ENCODE measurements at regions not wholly inside any gene's neighbourhood (a gene's known extent, or its start where the extent isn't known, plus 50 kb on each side); places are given as distances from the start of the nearest gene placed in this dataset.

DNA sequence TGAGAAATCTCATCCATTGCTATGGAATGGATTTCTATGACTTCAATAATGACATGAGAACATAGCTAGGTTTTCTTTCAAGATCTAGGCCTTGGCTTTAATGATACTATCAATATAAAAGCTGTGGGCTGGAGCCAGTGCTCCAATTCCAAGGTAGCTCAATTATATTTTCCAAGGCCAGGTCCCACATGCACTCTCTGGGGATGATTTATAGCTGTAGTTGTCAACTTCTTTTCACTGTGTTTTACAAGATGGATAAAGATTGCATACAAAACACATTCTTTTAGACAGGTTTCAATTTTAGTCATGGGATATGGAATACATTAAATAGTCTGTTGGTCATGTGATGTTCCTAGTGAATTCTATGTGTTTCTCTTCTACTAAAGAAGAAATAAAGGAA, 156.7 kb downstream of the DCAF12L1 start:
- Histone ChIP-seq H3K4me3 (no peak overlapping the region), H3K27ac (no peak overlapping the region), H3K27me3 (no peaks in the 10 kb centered on the region), H3K4me1 (no peaks in the 10 kb centered on the region), H3K9me3 (no peaks in the 10 kb centered on the region), H3K36me3 (no peaks in the 10 kb centered on the region)
- TF ChIP-seq, protein P1, sequence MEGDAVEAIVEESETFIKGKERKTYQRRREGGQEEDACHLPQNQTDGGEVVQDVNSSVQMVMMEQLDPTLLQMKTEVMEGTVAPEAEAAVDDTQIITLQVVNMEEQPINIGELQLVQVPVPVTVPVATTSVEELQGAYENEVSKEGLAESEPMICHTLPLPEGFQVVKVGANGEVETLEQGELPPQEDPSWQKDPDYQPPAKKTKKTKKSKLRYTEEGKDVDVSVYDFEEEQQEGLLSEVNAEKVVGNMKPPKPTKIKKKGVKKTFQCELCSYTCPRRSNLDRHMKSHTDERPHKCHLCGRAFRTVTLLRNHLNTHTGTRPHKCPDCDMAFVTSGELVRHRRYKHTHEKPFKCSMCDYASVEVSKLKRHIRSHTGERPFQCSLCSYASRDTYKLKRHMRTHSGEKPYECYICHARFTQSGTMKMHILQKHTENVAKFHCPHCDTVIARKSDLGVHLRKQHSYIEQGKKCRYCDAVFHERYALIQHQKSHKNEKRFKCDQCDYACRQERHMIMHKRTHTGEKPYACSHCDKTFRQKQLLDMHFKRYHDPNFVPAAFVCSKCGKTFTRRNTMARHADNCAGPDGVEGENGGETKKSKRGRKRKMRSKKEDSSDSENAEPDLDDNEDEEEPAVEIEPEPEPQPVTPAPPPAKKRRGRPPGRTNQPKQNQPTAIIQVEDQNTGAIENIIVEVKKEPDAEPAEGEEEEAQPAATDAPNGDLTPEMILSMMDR (IDR thresholded peaks at IDR 0.05): no peak
- TF ChIP-seq POLR2AphosphoS5 (IDR thresholded peaks at IDR 0.05): no peak
- TF ChIP-seq POLR2A (IDR thresholded peaks at IDR 0.05): no peak
- no peak for TF ChIP-seq EP300 (IDR thresholded peaks at IDR 0.05)
- DNase-seq (no peak), ATAC-seq (ENCODE audit: low FRiP score in 2 of 2) (no peak)

DNA sequence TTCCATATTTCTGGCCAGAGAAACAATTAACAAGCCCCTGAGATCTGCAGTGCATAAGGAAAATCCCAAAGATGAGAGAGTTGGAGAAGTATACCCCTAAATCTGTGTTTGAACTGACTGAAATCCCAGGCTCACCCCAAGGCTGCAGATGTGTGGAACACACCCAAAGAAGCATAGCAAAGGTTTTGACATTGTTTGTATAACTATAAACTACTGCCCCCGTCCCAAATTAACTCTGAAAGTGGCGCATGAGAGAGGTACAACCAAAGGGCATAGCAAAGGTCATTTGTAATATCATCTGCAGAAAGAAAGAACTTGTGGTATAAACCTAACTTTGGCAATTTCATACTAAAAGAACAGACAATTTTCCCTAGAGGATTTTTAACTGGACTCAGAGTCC, 157.9 kb downstream of the DCAF12L1 start:
- H3K4me1 ChIP-seq: no peaks in the 10 kb centered on the region
- H3K27me3 ChIP-seq: no peaks in the 10 kb centered on the region
- TF ChIP-seq POLR2AphosphoS5 (IDR thresholded peaks at IDR 0.05) (no peak), EP300 (IDR thresholded peaks at IDR 0.05) (no peak), POLR2A (IDR thresholded peaks at IDR 0.05) (no peak)
- TF ChIP-seq, protein P1 (IDR thresholded peaks at IDR 0.05): no peak
- H3K9me3 ChIP-seq: no peaks in the 10 kb centered on the region
- no peak overlapping the region for H3K27ac ChIP-seq
- H3K4me3 ChIP-seq: no peak overlapping the region
- DNase-seq: no peak
- no peak for ATAC-seq (ENCODE audit: low FRiP score in 2 of 2)
- WGBS, 2 donors: 49 to 61% methylated on average over 2 of the region's 2 CpGs
- no peaks in the 10 kb centered on the region for H3K36me3 ChIP-seq

DNA sequence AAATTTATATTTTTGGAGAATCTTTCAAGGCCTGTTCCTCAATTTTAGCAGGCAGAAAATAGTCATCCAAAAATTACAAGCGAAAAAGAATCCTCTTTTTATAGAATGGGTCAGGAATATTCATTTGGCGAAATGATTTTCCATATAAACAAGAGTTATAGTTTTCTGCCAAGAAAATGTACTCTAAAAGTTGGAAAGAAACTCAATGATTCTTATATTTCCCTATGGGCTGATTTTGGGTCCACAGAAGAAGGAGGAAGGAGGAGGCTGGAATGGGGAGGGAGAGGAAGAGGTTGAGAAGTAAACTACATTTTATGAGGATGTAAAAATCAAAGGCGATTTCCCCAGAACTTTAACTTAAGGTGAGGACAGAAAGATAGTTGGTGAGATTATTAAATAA, 159.3 kb downstream of the DCAF12L1 start:
- WGBS, 2 donors: 75 to 78% methylated on average over 3 of the region's 3 CpGs
- TF ChIP-seq EP300 (IDR thresholded peaks at IDR 0.05): no peak
- TF ChIP-seq POLR2AphosphoS5 (IDR thresholded peaks at IDR 0.05): no peak
- no peak for TF ChIP-seq POLR2A (IDR thresholded peaks at IDR 0.05)
- TF ChIP-seq, protein P1 (IDR thresholded peaks at IDR 0.05): no peak

DNA sequence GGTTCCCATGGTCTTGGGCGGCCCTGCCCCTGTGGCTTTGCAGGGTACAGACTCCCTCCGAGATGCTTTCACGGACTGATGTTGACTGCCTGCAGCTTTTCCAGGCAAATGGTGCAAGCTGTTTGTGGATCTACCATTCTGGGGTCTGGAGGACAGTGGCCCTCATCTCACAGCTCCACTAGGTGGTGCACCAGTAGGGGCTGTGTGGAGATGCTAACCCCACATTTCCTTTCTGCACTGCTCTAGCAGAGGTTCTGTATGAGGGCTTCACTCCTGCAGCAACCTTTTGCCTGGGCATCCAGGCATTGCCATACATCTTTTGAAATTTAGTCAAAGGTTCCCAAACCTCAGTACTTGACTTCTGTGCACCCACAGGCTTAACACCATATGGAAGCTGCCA, 176.1 kb downstream of the DCAF12L1 start:
- H3K27me3 ChIP-seq: no peaks in the 10 kb centered on the region

More for the DNA sequence above, 159.3 kb downstream of the DCAF12L1 start:
- Histone ChIP-seq H3K36me3 (no peaks in the 10 kb centered on the region), H3K27me3 (no peaks in the 10 kb centered on the region), H3K9me3 (no peaks in the 10 kb centered on the region), H3K27ac (no peak overlapping the region), H3K4me1 (no peaks in the 10 kb centered on the region), H3K4me3 (no peak overlapping the region)
- ATAC-seq (ENCODE audit: low FRiP score in 2 of 2) (no peak), DNase-seq (no peak)

DNA sequence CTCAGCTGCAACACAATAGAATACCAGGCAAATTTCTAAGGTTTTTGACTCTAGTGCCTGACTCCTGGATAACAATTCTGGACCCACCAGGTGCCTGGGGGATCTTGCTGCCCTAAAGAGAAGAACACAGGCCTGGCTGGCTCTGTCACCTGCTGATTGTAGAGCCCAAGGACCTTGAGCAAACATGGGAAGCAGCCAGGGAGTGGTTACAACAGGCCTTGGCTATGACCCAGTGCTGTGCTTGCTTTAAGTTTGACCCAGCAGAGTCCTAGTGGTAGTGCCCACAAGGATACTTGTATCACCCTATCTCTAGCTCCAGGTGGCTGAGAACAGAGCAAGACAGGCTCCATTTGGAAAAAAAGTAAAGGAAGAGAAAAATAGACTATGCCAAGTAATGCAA, 176.8 kb upstream of the DCAF12L2 start:
- no peak for TF ChIP-seq POLR2AphosphoS5 (IDR thresholded peaks at IDR 0.05)
- TF ChIP-seq POLR2A (IDR thresholded peaks at IDR 0.05): no peak
- TF ChIP-seq, protein P1 (IDR thresholded peaks at IDR 0.05): no peak
- TF ChIP-seq EP300 (IDR thresholded peaks at IDR 0.05): no peak
- ATAC-seq (ENCODE audit: low FRiP score in 2 of 2) (no peak), DNase-seq (no peak)
- Histone ChIP-seq H3K9me3 (no peaks in the 10 kb centered on the region), H3K4me1 (no peaks in the 10 kb centered on the region), H3K4me3 (no peak overlapping the region), H3K27me3 (no peaks in the 10 kb centered on the region), H3K27ac (no peak overlapping the region), H3K36me3 (no peaks in the 10 kb centered on the region)

More for the DNA sequence above, 176.1 kb downstream of the DCAF12L1 start:
- no peak for TF ChIP-seq POLR2AphosphoS5 (IDR thresholded peaks at IDR 0.05)
- Histone ChIP-seq H3K9me3 (no peaks in the 10 kb centered on the region), H3K27ac (no peak overlapping the region), H3K36me3 (no peaks in the 10 kb centered on the region), H3K4me3 (no peak overlapping the region), H3K4me1 (no peaks in the 10 kb centered on the region)
- DNase-seq (no peak), ATAC-seq (ENCODE audit: low FRiP score in 2 of 2) (no peak)
- 69 to 94% methylated on average over 3 of the region's 3 CpGs for WGBS, 2 donors

Measured in upper lobe of left lung (tissue), 6 donors.